HTR-8/SVneo (cell line): ENCODE measurements at regions not wholly inside any gene's neighbourhood (a gene's known extent, or its start where the extent isn't known, plus 50 kb on each side); places are given as distances from the start of the nearest gene placed in this dataset.

Experiments
- DNase-seq: peaks from one replicate; pipeline ENCODE4 v3.0.0; 2011; ENCODE audit warnings: low spot score, mixed read lengths; ENCODE audit not compliant: insufficient read length
- FAIRE-seq: peaks from 2 replicates; lab custom pipeline; 2011; peaks lifted over from hg19 to GRCh38; lab: Jason Lieb, UNC

DNA sequence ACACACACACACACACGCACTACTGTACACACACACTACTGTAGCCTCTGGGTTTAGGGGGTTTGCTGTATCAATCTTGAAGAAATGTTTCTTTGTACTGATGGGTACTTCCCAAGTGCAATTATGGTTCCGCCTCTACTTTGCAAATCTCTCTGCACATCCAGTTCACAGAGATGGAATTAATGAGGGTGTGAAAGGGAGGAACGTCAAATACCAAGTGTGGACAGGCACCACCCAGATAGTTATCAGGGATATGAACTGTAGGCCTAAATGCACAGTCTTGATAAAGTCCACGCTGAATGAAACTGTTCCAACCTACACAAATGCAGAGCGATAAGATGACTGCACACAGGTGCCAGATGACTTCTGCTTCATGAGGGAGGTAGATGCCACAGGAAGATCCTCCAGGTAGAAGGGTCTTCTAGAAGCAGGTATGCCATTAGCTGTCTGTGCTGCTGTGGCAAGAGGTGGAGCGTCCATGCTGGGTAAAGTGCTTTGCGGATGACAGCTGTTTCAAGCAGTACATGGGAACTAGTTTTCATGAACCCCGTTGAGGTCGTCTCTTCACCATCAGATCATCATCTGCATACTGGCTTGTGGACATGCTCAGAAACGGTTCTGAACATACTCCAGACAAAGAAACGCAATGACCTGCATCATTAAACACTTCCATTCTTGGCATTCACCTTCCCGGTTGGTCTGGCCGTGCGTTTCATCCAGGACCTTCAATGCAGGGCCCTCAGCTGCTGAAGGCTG lies 314.3 kb upstream of the RTL1 start:
- FAIRE-seq (no peak), DNase-seq (no peak)

DNA sequence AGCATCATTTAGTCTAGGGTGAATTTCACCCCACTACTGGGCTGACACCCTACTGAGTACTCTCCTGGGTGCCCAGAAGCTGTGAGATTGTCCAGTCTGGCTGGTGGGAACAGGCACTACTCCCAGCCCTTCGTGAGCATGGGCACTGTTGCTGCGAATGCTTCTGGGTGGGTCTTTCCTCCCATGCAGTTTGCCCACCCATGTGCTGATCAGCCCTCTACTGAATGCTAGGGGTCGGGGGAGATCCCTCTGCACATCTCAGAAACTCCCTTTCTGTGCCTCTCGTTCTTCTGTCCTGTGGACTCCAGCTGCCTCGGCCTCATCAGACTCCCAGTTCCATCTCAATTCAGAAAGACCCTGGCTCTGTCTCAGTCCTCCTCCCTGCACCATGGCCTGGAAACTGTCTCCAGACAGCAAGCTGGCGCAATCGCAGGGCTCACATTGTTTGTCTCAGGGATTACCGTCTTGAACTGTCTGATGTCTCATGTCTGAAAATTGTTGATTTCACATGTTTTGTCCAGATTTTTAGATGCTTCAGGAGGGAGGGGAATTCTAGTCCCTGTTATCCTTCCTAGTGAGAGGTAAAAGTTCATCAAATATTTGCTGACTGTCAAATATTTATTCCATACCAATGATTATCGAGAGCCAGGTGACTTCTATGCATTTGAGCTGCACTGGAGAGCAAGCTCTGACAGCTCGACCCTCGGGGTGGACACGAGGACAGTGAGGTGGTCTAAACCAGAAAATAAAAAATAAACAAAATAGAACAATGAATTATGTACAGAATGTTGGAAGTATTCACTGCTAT lies 316.6 kb upstream of the RTL1 start:
- DNase-seq (no peak), FAIRE-seq (no peak)

DNA sequence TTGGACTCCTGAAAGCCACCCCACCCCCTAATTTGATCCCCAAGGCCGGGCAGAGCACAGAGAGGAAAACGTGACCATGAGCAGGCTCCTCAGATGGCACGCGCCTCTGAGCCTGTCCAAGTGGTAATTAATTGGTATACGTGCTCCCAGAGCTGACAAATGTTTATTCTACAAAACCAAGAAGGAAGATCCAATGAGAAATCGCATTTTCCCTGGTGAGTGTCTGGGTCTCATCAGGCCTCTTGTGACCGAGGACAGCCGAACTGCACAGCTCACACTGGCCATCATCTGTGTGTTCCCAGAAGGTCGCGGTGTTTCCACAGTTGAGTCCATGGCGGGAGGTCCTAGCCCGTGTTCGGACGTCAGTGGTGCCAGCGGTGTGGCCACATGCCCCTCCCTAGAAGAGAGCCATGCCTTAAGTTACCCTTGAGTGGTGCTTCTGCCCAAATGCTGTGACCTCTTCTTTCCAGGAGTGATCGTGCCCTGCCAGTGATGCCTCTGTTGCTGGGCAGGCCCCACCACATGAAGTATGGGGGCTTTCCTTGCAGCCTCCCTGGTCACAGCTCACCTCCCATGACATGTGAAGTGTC lies 317.5 kb upstream of the RTL1 start:
- FAIRE-seq (no peak), DNase-seq (no peak)

DNA sequence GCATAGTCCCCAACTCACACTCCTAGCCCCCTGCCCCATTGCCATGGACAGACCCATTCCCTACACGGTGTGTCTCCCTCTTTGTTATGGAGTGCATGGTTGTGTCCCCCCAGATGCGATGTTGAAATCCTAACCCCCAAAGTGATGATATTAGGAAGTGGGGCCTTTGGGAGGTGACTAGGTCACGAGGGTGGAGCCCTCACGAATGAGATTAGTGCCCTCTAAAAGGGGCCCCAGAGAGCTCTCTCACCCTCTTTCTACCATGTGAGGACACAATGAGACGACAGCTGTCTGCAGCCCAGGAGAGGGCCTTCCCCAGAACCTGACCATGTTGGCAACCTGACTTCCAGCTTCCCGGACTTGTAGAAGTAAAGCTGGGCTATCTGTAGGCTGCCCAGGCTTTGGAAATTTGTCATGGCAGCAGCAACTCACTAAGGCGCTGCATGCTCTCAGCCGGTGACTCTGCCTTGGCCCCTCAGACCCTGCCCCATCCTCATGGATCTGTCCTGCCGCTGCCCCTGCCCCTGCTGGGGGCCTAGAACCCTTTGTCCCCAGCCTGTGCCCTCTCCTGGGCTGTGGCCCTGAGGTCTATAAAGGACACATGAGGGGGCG lies 318.1 kb upstream of the RTL1 start:
- DNase-seq (no peak), FAIRE-seq (no peak)

DNA sequence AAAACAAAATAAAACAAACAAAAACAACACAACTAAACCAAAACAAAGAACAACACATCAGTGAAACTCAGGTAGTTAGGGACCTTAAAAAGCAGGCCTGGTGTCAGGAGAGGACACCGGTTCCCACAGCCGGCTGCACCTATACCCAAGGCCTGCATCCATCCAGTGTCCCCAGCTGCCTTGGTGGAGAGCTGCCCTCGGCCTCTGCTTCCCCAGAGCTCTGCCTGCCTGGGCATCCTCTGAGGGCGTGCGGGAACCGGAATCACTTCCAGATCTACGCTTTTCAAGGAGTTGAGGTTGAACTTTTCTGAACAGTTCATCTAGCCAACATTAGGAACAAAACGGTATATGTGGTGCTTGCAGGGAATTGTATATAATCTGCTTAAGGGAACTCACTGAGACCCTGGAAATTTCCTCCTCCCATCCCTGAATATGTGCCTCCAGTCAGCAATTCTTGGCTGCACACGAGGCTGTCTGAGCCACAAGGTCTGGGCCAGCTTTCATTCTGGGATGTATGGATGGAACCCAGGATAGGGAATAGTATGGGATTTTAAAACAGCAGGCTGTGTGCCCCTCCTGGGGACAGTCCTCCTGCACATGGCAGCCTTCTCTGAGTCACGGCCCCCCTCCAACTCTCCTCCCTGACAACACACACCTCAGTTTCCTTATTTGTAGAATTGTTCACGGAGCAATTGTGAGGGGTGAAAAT lies 319.0 kb upstream of the RTL1 start:
- no peak for FAIRE-seq
- no peak for DNase-seq

DNA sequence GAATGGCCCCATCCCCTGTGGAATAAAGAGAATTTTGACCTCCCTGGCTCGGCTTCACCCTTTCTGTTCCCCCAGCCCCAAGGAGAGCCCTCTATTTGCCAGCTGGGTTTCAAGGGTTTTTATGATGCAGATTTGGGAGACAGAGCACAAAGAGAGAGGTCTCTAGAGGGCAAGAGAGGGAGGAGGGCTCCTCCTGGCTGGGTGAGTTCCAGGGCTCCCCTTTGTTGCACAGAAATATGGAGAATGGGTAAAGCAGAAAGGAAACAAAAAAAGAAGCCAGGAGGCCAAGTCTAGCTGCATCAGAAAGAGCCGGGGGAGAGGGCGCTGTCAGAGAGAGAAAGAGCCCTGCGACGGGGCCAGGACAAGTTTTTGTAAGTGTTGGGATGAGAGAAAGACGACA lies 319.6 kb upstream of the RTL1 start:
- FAIRE-seq (no peak), DNase-seq (no peak)

DNA sequence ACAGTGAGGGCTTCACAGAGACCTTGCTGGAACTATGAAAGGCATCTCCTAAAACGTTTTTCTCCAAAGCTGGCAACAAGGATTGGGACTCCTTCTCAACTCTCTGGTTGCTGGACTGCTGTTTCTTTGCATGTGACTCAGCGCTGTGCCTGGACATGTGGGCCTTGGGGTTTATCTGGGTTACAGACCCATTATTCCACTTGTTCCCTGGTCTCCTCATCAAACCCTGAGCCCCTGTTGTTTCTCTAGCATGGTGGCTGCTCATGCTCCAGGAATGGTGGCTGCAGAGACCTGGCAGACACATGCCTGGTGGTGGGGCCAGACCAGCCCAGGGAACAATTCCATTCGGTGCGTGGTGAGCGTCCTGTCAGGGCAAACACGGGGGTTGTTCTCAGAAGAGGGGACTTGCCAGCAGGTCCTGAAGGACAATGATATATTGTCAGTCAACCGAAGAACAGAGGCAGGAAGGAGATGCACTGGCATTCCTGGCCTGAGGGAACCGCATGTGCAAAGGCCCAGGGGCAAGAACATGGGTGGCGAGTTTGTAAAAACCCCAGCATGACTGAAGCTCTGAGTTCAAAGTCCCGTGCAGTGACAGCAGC lies 320.1 kb upstream of the RTL1 start:
- DNase-seq (no peak), FAIRE-seq (no peak)

DNA sequence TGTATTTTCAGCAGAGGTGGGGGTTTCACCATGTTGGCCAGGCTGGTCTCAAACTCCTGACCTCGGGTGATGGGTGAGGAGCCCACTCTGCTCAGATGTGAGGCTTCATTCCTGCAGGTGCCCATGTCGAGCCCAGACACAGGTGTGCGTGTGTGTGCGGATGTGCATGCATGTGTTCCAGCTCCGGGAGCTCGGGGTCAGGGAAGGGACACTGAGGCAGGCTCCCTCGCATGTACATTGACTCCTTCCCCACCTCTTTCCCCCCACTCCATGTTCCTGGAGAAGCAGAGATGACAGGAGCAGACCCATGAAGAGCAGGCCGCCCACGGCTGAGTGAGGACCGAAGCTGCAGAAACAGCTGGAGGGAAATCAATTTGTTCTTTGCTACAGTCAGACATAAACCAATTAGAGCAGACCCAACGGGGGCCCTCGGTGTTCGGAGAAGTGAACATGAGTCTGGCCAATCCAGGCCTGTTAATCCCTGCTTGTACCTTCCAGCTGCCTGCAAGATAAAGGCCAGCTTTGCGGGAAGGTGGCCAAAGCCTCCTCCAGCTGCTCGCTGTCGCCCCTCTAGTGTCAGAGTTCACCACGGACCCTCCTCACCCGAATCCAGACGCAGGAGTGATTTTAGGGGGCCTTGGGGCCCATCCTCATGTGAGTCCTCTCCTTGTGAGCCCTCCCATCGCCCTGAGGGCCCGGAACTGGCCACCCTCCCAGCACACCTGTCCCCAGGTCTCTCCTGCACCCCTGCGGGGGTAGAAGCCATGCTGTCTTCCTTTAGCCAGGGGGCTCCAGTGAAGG lies 321.0 kb upstream of the RTL1 start:
- DNase-seq (no peak), FAIRE-seq (no peak)

DNA sequence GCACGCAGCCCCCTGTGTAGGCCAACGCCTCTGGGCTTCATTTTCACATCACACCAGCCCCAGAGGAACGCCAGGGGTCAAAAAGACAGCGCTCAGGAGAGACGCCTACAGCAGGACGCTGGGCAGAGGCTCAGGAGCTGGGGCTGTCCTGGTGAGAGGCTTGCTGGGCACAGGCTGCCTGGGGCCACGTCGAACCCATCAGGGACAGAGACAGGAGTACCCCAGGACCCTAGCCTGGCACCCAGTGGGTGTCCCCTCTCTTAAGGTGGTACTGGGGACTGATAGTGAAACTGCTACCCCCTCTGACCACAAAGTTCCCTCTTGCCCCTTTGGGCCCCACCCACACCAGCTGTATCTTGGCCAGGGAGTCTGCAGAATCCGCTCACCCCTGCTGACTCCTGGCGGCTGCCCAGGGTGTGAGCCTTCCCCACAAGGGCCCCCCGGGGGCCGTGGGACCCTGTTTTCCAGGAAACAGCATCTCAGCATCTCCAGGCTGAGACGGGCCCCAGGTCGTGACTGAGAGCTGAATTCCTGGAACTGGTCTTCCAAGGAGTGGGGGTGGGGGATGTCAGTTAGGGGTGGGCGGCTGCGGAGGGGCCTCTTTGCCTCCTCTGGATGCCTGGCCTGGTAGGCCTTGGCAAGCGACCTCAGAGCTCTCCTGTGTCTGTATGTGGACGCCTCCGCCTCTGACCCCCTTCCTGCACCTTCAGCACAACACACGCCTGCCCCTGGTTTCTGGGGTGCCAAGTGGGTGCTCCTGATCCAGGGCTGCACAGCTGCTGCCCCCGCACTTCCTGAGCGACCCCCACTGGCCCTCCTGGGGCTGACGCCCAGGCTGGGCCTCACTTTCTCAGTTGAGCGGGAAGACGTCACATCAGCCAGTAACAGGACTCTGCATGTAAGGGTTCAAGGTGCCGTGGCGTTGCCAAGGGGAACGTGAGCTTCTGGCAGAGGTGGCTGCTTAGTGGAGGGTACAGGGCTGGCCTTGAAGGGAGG lies 321.9 kb upstream of the RTL1 start:
- DNase-seq (no peak), FAIRE-seq (no peak)

DNA sequence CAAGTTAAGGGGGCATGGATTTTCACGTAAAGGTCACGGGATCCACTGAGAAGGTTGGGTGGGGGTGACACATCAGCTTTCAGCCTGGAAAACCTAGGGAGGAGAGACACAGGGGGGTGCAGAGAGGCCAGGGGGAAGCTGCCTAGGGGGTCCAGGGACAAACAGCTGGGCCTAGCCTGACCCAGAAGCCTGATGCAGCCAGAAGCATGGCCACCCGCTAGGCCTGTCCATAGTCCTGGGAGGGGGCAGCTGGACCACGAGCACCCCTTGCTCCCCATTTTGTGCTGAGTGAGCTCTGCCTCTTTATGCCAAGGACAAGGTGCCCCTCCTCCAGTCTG lies 322.7 kb upstream of the RTL1 start:
- FAIRE-seq = no peak
- DNase-seq = no peak

DNA sequence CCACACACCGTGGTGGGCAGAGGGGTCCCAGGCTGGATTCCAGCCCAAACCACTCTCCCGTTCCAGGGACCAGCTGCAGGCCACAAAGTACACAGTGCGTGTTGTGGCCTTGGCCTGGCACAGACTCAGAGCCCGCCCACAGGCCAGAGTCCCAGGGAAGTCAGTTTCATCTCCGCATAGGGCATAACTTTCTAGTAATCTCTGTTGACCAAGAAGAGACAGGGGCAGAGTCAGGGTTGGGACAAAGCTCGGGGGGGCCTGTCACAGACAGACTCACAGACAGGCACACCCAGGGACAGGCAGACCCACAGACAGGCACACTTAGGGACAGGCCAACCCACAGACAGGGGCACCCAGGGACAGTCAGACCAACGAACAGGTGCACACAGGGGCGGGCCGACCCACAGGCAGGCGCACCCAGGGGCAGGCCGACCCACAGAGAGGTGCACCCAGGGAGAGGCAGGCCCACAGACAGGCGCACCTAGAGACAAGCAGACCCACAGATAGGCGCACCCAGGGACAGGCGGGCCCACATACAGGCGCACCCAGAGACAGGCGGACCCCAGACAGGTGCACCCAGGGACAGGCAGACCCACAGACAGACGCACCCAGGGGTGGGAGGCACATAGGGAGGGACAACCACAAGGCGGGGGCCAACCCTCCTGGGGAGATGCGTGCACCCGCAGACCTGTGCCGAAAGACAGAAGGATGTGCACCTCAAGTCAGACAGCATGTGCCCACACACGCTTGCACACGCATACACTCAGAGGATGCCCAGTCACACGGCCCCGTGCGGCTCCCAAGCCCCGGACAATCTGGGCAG lies 323.3 kb upstream of the RTL1 start:
- no peak for FAIRE-seq
- no peak for DNase-seq

DNA sequence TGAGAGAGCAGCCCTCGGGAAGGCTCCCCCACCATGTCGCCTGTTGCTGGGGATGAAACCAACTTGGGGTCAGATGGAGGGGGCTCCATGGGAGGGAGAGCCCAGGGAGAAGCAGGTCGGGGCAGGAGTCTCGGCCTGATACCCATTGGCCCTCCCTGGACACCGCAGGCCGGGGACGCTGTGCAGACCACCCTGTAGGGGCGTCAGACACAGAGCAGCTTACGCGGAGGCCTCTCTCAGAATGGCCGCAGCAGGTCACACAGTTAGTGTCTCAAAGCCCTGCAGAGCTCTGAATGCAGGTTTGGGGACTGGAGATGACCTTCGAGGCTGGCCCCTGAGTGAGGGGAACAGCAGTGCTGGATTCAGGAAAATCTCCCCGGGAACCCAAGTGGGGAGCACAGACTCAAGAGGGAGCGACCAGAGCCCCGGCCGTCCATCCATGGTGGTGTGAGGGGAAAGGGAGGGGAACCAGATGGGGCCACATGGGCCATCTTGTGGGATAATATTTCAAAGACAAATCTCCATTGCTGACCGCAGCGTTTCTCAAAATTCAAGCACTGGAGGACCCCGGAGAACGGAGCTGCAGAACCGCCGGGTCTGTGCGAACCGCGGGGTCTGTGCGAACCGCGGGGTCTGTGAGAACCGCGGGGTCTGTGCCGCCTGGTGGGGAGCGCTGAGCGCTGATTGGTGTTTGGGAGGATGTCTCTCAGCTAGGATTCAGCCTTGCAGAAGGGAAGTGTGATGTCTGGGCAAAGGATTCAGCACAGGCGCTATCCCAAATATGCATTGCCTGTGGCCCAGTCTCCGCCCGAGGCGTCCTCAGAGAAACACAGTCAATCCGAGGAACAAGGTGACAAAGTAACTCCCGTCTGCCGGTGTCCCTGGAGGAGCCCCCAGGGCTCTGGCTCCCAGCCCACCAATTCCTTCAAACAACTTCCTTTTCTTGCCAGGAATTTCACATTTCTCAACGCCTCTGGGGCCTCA lies 324.4 kb upstream of the RTL1 start:
- DNase-seq = no peak
- FAIRE-seq = no peak

DNA sequence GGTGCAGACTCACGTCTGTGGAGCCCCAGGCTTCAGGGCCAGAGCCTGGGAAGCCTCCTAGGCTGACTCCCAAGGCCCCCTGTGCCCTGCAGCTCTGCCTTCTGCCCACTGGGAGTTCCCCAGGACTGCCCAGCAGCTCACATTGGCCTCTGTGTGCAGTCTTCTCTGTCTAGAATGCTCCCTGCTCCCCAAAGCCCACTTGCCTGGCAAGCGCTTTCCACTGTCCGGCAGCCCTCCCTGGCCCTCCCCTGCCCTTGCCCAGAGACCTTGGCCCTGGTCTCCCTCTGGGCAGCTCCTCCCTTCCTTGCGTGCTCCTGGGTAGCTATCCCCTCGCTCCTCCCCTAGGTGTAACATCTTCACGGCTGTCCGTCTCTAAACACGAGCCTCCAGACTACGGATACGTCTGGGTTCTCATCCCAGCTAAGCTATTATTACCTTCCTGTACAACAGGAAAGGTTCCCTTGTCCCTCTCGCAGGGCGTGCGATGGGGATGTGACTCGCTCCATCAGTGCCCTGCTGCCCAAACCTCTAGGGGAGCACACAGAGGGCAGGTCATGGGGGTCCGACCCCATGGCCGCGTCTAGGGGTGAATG lies 325.5 kb upstream of the RTL1 start:
- DNase-seq (no peak), FAIRE-seq (no peak)

DNA sequence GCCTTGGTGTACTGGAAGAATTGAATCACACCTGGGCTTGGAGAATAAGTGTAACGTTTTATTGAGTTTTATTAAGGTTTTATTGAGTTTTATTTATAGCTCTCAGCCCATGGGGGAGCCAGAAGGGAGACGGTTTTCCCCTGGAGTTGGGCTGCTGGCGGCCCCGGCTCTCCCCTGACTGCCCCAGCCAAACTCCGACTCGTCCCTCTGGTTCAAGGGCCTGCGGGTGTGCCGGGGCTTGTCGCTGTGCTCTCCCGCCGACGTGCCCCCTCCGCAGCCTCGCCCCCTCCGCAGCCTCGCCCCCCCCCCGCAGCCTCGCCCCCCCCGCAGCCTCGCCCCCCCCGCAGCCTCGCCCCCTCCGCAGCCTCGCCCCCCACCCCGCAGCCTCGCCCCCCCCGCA lies 326.1 kb upstream of the RTL1 start:
- DNase-seq = no peak
- FAIRE-seq = no peak

DNA sequence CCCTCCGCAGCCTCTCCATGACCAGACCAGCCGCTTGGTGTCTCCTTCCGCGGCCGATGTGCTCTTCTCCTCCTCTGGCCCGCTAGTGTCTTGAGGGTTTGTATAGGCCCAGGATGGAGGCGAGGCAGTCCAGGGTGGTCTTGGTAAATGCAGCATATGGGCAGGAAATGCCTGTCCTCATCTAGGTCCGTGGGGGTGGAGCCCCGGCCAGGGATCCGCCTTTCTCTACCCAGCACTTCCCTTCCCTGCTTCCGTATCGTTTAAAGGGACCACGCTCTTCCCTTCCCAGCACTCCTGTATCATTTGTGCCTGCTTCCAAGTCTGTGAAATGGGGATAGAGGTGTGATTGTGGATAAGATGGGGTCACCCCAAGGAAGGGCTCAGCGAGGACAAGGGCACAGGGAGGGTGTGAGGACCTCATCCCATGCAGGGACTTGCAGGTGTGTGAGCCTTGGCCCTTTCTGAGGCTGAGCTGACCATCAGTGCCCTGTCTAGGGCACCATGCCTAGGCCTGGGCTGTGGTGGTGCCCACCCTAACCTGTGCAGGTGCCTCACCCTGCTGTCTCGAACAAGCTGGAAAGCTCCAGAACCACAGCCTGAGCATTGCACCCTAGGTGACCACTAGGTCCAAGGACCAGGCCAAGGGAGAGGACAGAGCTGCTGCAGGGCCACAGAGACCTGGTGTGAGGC lies 326.8 kb upstream of the RTL1 start:
- FAIRE-seq (no peak), DNase-seq (no peak)
